ENCODE measurements at regions not wholly inside any gene's neighbourhood (a gene's known extent, or its start where the extent isn't known, plus 50 kb on each side); places are given as distances from the start of the nearest gene placed in this dataset.

DNA sequence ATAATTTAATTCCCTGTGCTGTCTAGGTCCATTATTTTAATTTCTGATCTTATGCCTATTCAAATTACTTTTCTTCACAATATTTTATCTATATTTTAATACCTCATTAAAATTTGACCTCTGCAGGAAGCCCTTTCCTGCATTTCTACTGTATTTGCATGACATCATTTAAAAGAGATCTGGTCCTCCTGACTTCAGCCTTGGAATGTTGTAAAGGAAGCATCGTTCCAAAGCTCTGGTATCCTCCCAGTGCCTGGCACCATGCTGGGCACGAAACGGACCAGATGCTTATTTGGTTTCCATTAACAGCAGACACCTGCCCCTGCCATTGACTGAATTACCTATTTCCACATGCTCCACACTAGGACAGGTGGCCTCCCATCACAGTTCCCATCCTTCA lies 247.5 kb downstream of the KLF6 start:
- no peak for DNase-seq

- DNase-seq: no peak
Measured at GRCh38 chr10:3535001-3535400, 250.0 kb downstream of the KLF6 start.

GRCh38 chr10:3534433-3534832 lies 250.6 kb downstream of the KLF6 start:
- no peak for DNase-seq

DNA sequence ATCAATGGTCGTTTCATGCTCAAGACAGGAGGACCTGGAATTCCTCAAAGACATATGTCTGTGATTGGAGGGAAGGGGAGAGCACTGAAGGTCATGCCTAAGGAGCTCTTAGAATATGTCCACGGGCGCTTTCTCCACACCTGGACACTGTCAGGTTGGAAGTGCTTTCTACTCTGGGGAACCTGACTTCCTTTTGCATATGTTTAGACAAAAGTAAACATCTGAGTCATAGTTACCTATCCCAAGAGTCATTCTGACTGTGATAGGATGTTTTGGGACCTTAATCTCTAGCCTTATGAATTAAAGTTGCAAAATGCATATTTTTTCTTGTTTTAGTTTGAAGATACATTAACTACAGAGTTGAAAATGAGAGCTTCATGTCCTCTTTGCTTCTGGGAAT lies 251.7 kb downstream of the KLF6 start:
- no peak for DNase-seq

DNA sequence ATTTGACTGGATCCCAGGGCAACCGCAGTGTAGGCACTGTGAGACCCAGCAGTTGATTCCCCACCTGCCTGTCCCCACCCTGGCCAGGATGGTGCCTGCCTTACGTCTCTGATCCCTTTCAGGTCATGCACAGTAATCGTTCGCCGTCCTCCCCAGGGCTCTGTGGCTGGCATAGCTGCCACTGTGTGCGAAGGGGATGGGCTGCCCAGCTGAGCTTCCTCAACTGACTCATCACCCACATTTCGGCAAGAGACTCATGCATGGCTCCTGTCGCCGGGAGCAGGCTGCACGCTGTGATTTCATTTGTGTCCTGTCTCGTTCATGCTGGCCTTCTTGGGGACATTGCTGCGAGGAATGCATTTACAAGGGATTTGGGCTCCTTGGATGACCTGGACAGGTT lies 252.4 kb downstream of the KLF6 start:
- no peak for DNase-seq

DNA sequence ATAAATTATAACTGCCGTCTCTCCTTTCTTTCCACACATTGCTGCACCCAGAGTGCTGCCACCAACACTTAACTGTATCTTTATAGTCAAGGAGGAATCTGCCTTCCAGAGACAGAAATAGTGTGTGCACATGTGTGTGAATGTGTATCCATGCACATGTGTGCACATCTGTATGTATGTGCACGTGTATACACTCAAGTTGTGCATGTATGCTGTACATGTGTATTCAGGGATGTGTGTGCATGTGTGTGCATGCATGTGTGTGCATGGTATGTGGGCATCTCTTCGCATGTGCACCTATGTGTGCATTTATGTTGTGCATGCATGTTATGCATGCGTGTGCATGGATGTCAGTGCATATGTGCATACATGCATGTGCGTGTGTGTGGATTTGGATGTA lies 253.3 kb downstream of the KLF6 start:
- no peak for DNase-seq

DNA sequence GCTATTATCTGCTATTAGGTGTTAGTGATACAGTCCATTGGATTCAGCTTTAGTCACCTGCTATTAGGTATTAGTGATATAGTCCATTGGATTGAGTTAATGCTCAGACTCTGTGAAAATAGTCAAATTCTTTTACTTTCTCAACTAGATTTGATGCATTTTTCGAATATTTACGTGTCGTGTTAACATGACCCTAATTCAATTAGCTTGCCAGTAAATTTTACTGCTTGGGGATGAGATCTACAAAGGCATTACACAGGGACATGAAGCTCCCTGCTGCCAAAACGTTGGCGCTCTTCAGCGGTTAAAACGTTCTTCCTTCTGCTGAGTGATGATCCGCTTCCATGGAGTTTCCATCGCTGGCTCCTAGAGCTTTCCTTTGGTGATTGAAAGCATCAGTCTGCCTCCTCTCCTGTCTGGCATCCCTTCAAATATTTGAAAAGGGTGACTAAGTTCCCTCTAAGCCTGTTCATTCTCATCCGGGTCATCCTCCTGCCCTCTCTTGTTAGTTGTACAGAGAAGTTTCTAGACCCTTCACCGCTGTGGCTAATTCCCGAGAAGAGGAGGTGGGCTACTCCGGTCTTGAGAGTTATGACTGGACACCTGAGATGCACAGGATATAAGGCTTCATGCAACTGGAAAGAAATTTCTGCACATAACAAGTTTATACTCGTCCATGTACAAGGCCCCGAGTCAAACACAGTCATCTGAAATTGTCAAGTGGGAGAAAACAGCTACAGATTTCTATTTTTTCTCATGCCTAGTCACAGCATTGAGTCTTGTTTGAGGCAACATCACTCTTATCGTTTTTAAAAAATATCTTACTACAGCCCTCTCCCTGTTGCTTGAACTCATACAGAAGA lies 254.0 kb downstream of the KLF6 start:
- no peak for DNase-seq

DNA sequence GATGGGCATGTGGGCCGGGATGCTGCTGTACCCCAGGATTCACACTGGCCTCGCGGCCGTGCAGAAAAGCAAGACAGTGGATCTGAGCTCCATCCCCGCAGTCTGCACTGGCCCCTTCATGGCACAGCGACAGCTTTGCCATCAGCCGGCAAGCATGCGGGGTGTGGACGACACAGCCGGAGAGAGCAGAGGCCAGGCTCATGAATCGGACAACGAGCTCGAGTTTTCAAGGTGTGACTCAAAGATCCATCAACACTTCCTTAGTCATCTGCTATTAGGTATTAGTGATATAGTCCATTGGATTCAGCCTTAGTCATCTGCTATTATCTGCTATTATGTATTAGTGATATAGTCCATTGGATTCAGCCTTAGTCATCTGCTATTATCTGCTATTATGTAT lies 254.7 kb downstream of the KLF6 start:
- no peak for DNase-seq

- no peak for DNase-seq
Measured at GRCh38 chr10:3529691-3530090, 255.3 kb downstream of the KLF6 start.

GRCh38 chr10:3528823-3529403 lies 256.1 kb downstream of the KLF6 start:
- no peak for DNase-seq

GRCh38 chr10:3528271-3528670 lies 256.7 kb downstream of the KLF6 start:
- no peak for DNase-seq

- DNase-seq: no peak
Measured at GRCh38 chr10:3527869-3528268, 257.1 kb downstream of the KLF6 start.

DNA sequence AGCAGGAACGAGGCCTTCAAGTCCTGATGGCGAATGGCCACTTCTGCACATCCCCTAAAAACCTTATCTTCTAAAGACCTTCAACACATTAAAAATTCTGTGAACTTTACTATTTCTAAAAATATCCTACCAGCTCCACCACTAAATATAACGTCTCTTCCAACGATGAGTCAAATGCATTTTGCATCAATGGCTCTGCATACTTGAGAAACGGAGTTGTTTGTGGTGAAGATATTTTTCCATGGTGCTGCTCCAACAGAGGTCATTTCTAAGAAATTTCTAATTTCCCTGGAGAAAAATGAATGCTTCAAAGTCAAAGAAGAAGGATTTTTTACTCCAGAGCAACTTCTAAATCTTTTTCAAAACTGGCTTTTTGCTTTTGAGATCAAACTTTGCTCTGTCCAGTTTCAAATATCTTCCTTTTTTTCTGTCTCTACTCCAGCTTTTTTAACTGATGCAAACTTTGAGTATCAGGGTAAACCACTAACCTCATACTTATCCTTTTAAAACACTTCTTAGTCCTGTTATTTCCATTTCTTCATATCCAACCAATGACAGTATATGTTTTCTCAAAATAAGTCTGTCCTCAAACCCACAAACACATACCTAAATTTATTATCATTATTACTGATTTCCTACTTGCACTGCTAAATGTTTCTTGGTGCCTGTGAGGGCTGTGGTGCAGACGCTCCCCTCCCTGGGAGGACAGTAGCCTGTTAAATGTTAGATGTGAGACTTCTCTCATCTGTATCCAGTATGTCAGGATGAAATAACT lies 258.1 kb downstream of the KLF6 start:
- DNase-seq: no peak

GRCh38 chr10:3525832-3526449 lies 259.1 kb downstream of the KLF6 start:
- DNase-seq: no peak

DNA sequence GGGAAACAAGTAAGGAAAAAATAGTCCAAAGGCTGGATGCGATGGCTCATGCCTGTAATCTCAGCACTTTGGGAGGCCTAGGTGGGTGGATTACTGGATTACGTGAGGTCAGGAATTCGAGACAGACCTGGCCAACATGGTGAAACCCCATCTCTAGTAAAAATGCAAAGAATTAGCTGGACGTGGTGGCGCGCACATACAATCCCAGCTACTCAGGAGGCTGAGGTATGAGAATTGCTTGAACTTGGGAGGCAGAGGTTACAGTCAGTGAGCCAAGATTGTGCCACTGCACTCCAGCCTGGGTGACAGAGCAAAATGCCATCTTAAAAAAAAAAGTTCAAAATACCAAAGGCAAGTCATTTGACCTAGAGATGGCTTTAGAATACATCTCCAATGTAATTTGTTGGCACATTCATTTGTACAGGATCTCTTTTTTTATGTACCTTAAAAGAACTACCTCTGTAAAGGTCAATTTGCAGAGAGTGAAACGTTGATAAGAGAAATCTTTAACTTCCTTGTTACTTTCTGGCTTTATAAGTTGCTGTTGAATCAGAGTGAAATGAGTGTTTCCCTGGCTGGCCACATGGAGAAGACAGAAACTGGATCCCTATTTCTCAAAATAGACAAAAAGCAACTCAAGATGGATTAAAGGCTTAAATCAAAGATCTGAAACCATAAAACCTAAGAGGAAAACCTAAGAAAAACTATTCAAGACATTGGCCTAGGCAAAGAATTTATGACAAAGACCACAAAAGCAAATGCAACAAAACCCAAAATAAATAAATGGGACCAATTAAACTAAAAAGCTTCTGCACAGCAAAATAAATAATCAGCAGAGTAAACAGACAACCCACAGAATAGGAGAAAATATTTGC lies 260.7 kb downstream of the KLF6 start:
- no peak for DNase-seq

GRCh38 chr10:3523309-3524050 lies 261.5 kb downstream of the KLF6 start:
- no peak for DNase-seq

GRCh38 chr10:3516923-3517255 lies 268.1 kb downstream of the KLF6 start:
- DNase-seq: no peak

DNA sequence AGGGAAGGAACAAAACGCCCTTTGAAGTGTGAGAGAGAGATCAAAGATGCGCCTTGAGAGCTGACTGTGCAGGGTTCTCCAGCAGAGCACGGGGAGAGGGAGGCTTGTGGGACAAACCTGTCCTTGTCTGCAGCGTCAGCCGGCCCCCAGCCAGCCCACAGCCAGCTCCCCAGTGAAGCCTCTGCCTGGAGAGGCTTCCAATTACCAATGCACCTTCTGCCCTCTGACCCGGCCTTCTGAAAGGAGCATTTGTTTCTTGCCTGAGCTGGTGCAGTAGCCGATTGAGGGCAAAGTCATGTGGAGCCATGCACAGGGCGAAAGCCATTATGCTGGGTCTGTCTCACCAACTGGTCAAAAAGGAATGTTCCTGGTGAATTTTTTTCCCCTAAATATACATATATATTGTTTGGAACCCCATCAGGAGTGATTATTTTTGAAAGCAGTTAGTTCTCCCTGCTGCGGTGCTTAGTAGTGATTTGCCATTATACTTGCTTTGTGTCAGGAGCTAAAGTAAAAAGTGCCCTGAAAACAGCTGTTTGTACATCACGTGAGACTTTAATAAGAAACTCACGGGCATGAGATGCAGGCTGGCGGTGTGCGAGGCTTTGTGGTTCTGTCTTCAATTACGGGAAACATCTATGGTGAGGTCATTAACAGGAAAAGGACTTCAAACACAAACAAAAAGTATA lies 268.6 kb downstream of the KLF6 start:
- no peak for DNase-seq

DNA sequence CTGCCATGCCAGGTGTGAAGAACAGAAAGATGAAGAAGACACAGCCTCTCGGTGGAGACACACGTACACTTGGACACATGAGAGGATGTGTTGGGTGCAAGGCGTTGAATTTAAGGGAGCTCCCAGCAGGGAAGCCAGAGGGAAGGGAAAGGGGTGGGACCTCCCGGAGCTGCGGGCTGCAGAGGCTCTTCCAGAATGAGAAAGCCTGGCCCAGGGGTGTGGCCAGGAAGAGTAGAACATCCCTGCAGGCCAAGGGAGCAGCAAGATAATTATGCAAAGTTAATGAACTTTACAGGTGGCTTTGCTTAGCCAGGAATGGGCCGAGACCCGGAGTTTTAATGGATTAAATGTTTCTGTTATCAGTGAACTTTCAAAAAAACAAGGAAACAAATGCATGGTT lies 270.3 kb downstream of the KLF6 start:
- DNase-seq: no peak

DNA sequence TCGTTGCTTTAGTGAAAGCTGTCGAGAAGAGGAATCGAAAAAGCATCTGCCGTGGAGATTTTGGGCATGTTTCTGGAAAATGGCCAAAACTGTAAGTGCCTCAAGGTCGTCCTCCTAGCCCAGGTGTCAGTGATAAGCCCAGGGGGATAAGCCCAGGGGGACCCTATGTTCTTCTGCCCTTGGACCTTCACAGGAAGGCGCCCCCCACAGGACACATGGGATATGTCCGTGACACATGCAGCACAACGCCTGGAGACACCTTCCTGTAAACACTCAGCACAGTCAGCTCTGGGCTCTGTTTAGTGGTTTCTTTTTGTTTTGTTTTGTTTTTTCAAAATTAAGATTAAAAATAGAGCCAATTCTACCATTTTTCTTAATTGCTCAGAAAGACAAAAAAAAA lies 272.7 kb downstream of the KLF6 start:
- no peak for DNase-seq

- DNase-seq: no peak
Measured at GRCh38 chr10:3511483-3511882, 273.5 kb downstream of the KLF6 start.
